GM18870 (cell line): ENCODE measurements at regions not wholly inside any gene's neighbourhood (a gene's known extent, or its start where the extent isn't known, plus 50 kb on each side); places are given as distances from the start of the nearest gene placed in this dataset.

Experiments used
- ATAC-seq: cut with Tn5 transposase; IDR thresholded peaks from one replicate; pipeline ENCODE4 v1.9.1; 2021; ENCODE audit warnings: moderate library complexity; ENCODE audit not compliant: unreplicated experiment

- no peak for ATAC-seq
Measured at GRCh38 chr2:204225671-204226073, 289.1 kb downstream of the ICOS start.

DNA sequence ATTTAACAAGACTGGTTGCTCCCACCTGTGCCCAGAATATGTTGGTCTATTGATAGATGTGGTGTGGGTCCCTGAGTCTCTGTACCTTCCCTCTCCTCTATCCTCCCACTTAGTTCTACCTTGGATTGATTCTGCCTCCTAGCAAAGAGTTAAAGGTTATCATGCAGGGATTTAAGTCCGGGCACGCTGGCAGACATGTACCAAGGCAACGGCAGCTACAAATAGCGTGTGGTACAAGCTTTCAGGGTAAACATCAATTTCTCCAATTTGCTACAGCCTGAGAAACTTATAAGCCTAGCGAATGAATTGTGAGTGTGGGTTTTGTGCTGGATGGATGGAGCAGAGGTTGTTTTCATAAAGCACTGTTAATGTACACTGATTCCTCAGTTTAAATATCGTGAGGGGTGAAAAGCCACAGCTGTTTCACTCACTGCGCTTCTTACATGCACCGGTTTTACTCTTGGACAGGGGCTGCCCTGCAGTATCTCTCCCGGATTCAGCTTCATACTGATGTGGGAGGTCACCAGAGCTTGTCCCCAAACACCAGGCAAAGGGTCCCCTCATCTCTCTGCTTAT lies 289.8 kb downstream of the ICOS start:
- no peak for ATAC-seq

DNA sequence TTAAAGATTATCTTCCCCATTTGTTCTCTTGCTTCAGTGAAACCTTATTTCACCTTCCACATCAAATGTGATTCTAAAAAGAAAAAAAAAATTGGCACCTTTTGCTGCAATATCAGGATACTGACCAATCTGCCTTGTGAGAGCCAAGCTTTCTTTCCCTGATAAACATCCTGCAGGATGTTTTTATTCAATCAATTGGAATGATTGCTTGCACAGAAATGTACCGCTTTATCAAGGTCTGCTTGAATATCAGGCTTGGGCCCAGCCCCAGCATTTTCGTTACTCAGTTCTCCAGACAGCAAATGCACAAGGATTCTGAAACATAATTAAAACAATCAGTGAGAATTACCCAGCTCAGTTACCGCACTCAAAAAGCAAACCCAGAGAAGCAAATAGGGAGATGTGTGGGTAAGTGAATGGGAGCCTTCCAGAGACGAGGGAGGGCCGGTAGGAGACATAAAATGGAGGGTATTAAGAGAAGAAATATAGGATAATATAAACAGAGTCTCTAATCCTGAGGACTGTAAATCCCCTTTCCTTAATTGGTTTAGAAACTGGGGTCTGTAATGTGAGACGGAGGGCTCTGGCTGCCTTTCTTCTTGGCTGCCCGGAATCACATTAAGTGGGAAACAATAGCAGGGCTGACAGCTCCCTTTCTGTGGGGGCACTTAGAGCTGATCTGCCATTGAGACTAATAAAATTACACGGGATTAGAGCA lies 291.8 kb downstream of the ICOS start:
- no peak for ATAC-seq

DNA sequence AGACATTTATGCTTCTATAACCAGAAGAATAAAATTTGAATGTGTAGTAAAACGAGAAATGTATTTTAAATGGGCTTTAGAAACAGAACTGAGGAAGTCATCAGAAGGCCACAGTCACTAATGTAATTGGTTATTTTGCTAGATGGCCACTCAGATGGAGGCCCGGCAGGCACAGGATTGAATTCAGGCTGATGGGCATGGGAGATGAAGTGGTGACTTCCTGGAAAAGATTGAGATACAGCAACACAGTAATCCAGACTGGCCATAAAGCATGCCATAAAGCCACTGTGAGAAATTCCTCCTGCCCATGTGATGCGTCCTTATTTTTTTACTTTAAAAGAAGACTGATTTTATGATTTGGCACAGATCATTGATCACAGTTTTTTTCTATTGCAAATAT lies 297.7 kb downstream of the ICOS start:
- ATAC-seq: no peak

DNA sequence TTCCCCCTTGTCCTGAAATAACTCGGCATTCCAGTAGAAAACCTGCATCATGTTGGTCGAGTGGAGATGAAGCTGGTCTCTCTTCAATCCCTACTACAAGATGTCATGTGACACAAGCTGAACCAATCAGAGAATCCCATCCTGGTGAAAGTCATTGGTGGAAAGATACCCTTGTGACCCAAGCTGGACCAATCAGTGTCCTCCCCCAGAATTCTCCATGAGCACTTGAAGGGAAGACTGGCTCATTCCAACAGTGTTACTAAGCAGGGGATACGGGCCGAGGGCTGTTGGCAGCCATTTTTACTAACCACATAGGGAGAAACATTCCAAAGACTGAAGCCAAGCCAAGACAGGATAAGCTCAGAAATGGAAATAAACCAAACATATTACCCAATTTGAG lies 298.3 kb downstream of the ICOS start:
- no peak for ATAC-seq

GRCh38 chr2:204237416-204237815 lies 300.9 kb downstream of the ICOS start:
- no peak for ATAC-seq

GRCh38 chr2:204239411-204240165 lies 303.0 kb downstream of the ICOS start:
- no peak for ATAC-seq

- ATAC-seq: no peak
Measured at GRCh38 chr2:204240961-204241360, 304.3 kb upstream of the PARD3B start.

DNA sequence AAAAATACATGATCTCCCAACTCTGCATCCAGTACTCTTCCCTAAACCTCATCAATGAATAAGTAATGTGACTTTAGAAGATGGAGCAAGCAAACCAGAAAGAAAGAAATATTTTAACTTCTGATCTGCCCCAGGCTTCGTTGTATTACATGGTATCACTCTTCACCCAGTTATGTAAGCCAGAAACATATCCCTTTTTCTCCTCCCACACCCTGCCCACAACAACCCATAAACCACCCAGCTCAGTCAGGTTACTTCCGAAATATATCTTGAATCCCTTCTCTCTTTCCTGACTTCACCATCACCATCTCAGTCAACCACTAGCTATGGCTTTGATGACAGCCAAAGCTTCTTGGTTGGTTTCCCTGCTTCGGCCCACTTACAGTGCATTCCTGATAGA lies 295.8 kb upstream of the PARD3B start:
- no peak for ATAC-seq

DNA sequence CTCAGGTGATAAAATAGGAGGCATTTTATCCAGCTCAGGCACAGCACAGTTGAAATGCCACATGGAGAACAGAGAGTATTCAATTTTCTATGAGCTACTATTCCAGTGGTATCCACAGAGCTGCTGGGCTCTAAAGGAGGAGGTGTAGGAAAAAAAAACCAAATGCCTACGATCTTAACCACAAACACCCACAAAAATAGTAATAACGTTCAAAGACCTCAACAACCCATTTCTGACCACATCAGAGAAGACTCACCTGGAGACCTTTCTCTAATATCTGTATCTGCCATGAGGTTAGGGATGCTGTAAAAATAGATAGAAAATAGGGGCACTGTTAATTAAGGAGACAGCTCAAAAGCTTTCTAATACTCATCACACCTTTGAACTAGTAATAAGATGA lies 294.6 kb upstream of the PARD3B start:
- peak; percentile 25 for ATAC-seq

DNA sequence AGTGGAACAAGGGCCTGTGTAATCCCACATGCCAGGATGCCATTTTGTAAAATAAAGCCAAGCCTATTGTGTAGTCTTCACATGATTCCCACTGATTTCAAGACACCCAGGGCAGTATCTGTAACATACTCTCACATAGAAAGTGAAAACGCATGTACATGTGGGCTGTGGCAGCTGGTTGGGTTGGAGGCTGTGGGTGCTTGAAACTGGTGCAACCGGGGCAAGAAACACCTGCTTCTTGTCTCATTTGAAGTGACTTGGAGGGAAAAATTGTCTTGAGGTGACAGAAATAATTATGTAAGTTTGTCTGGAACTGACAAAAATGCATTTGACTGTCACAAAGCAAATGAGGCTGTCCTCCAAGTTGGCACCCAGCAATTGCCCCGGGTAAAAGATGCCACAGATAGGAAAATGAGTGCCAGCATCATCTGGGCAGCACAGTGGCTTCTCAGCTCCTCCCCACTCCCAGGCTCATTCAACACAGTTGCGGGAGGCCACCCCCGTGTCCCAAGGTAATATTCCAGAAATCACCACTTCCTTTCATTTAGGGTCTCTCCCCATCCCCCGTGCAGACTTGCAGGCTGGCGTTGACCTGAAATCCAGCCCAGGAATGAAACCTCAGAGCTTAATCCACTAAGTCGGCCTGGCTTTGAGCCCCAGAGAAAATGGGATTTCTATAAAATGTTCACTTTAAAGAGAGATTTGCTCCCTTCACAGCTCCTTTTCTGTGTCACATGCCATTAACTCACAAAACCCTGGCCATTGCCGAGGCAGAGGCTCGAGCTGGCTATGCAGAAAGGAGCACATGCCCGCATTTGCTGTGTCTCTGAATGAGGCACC lies 293.9 kb upstream of the PARD3B start:
- peak; percentile 68 for ATAC-seq

- no peak for ATAC-seq
Measured at GRCh38 chr2:204251998-204252376, 293.3 kb upstream of the PARD3B start.

GRCh38 chr2:204255071-204255470 lies 290.2 kb upstream of the PARD3B start:
- no peak for ATAC-seq

DNA sequence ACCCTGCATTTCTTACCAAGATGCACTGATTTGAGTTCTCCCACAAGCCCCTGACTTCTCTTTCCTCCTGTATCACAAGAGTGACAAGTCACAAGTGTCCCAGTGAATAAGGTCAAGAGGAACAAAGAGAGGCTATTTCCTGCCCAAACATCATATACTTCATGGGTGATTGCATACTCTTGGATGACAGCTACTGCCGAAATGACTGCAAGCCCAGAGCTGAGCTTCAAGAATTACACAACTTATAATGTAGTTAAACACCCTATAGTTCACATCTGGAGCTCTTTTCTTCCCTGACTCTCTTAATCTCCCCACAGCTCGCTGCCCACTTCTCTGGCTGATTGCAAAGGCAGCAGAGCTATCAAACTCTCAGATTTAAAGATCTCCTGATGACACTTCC lies 289.7 kb upstream of the PARD3B start:
- ATAC-seq: no peak

DNA sequence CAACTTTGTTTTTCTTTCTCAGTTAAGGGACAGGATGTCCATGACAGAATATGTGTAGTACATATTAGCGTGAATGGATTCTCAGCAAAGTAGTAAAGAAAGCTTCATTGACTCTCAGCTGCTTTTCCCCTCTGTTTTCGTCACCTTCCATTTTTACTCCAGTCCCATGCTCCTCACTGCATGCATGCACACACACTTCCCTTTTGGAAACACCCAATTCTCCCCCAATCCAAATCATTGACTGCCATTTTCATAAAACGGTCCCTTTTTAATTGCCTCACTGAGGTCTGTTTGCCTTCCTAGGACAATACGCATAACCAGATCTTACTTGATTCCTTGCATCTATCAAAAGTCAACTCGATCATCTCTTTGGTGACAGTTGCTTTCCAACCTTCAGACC lies 287.5 kb upstream of the PARD3B start:
- no peak for ATAC-seq

- ATAC-seq: no peak
Measured at GRCh38 chr2:204258890-204259289, 286.4 kb upstream of the PARD3B start.

DNA sequence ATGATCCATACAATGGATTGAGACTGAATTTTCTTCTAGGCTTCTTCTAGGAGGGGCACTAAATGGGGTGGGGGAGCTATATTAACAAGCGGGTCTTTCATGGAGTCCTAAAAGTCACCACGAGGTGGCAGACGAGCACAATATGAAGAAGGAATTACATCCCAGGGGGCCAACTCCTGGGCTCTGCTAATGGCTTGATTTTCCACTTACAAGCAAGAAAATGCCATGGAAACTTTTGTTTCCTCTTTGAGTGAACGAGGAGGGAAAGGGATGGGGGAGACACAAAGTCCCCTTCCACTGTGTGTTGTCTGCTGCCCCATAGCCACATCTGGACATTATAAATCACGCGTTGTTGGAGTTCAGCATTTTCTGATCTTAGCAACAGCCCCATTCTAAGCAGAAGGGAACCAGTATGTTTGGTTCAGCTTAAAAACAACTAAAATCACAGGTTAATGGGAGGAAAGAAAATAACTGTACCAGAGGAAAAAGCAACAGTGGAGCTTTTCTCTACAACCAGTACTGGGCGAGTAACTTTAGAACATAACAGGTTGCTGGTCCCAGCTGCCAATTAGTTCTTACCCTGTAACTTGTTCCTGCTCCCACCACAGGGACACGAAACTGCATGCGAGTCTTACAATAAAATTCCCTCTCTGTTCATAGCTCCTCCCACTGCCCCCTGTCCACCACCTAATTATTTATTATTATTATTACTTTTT lies 285.0 kb upstream of the PARD3B start:
- ATAC-seq: no peak

GRCh38 chr2:204260901-204261300 lies 284.4 kb upstream of the PARD3B start:
- ATAC-seq: no peak

DNA sequence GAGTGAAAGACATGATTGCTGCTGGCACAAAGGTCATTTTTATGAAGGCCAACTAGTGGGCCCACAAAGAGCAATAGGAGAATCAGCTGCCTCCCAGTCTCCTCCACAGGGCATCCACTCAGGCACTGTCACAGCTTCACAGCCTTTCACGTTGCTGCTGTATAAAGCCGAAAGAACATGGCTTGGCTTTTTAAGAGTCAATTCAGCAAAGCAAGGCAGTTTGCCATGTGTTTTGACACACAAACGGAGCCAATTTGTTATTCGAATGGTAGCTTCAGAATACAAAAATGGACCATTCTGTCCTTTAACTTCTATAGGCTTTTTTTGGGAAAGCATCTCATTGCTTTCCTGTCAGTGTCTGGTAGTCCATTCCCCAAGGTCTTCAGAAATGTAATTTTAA lies 283.4 kb upstream of the PARD3B start:
- ATAC-seq: no peak

DNA sequence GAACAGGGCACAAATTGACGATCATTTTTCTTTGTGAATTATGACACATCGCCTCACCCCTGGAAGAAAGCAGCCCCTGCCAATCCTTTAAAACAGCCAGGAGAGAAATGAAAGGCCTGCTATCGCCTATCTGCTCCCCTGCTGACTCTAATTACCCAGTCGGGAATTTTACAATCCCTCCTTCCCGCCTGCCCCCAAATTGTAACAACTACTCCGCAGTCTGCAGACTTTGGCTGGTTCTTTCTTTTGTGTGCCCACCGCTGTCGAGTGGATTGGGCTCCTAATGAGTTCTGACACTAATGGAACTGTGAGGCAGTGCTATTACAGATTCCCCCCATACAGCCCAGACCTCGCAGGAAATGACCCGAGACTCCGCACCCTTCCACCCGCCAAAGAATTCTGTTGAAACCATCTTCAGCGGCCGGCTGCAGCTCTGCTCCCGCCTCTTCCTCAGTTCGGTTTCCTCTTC lies 281.2 kb upstream of the PARD3B start:
- ATAC-seq: no peak
